SU-DHL-6 (cell line): ENCODE measurements at regions not wholly inside any gene's neighbourhood (a gene's known extent, or its start where the extent isn't known, plus 50 kb on each side); places are given as distances from the start of the nearest gene placed in this dataset.

ENCODE experiments used
- H2AFZ ChIP-seq: fragments of 200-600 bp; sonication (generic); 2 replicates; pipeline ENCODE4 v1.6.1; 2014; ENCODE audit warnings: low read depth, mild to moderate bottlenecking, moderate library complexity, mixed read lengths, antibody characterized with exemption, low read length; ENCODE audit not compliant: severe bottlenecking
- H3F3A ChIP-seq: fragments of 200-600 bp; shearing (Covaris generic); 2 replicates; pipeline ENCODE4 v1.6.0; 2016; ENCODE audit warnings: antibody characterized with exemption, mild to moderate bottlenecking; ENCODE audit not compliant: insufficient read depth
- H3K27ac ChIP-seq: fragments of 200-600 bp; sonication (generic); 2 replicates; pipeline ENCODE4 v1.5.1; 2016; ENCODE audit warnings: low read depth, mild to moderate bottlenecking, low read length, moderate library complexity, mixed read lengths
- H3K27me3 ChIP-seq: fragments of 200-600 bp; sonication (generic), shearing (Covaris generic); 2 replicates; pipeline ENCODE4 v1.6.0; 2014; ENCODE audit warnings: mild to moderate bottlenecking, low read length
- H3K36me3 ChIP-seq: fragments of 200-600 bp; sonication (generic); 2 replicates; pipeline ENCODE4 v1.6.1; 2014; ENCODE audit warnings: mild to moderate bottlenecking, low read length, mixed read lengths
- H3K4me2 ChIP-seq: fragments of 300-600, 200-600 bp; shearing (Covaris generic), sonication (generic); 2 replicates; pipeline ENCODE4 v1.6.0; 2014; ENCODE audit warnings: low read length, low read depth, mild to moderate bottlenecking; ENCODE audit not compliant: poor library complexity, severe bottlenecking
- H3K4me3 ChIP-seq: fragments of 200-600 bp; sonication (generic); 2 replicates; pipeline ENCODE4 v1.5.1; 2014; ENCODE audit warnings: antibody characterized with exemption, low read length, mild to moderate bottlenecking, mixed read lengths; ENCODE audit not compliant: insufficient read depth, poor library complexity, severe bottlenecking
- H3K79me2 ChIP-seq: fragments of 200-600 bp; sonication (generic); 2 replicates; pipeline ENCODE4 v1.6.1; 2014; ENCODE audit warnings: mild to moderate bottlenecking, low read length, moderate library complexity; ENCODE audit not compliant: insufficient read depth
- H3K9ac ChIP-seq: fragments of 200-600 bp; sonication (generic); 2 replicates; pipeline ENCODE4 v1.7.0; 2014; ENCODE audit warnings: mild to moderate bottlenecking, low read length
- H3K9me2 ChIP-seq: fragments of 200-600 bp; sonication (generic); replicated peaks from 2 replicates; pipeline ENCODE4 v1.6.1; 2014; ENCODE audit warnings: low read length; ENCODE audit not compliant: insufficient read depth
- H3K9me3 ChIP-seq: fragments of 200-600 bp; sonication (generic); 2 replicates; pipeline ENCODE4 v1.6.1; 2014; ENCODE audit warnings: low read length, mixed read lengths; ENCODE audit not compliant: insufficient read depth
- H4K20me1 ChIP-seq: fragments of 200-600 bp; sonication (generic); 2 replicates; pipeline ENCODE4 v1.6.1; 2014; ENCODE audit warnings: low read depth, mild to moderate bottlenecking, antibody characterized with exemption, low read length, moderate library complexity, mixed read lengths
- EZH2phosphoT487 ChIP-seq: fragments of 200-600 bp; sonication (generic), shearing (Covaris generic); conservative IDR thresholded peaks from 2 replicates; pipeline ENCODE4 v1.6.1; 2018; ENCODE audit warnings: mild to moderate bottlenecking, antibody characterized with exemption, low read length, moderate library complexity, mixed read lengths
- TF ChIP-seq, protein P1 (sequence below): fragments of 200-600 bp; sonication (generic); IDR thresholded peaks from one replicate; pipeline ENCODE4 v1.5.1; 2017; ENCODE audit warnings: antibody characterized with exemption, mild to moderate bottlenecking, low read length, moderate library complexity; ENCODE audit not compliant: insufficient read depth, poor library complexity, severe bottlenecking

DNA sequence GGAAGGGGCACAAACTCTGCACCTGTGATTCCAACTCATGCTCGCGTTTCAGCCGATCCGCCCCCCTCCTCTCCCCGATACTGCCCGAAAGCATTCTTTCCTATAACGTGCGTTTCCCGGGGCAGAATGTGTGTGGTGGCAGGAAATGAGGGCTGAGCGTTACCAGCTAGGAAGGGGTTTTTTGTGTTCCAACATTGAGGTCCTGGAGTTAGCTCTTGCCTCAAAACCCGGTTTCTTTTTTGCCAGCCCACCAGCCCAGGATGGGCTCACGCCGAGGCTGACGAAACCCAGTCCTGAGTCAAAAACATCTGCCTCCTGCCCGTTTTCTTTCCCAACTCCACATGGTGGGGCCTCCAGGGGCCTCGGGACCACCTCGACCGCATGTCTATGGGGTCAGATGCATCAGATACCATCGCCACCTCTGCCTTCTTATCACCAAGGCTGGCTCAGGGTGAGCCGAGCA is 113.7 kb upstream of the COPS8 start:
- H2AFZ ChIP-seq, result no peak overlapping the region
- H3K9me2 ChIP-seq, result no peaks in the 10 kb centered on the region
- no peak overlapping the region for H3K4me2 ChIP-seq
- H3K79me2 ChIP-seq, result no peaks in the 10 kb centered on the region
- H3K36me3 ChIP-seq, result no peaks in the 10 kb centered on the region
- no peaks in the 10 kb centered on the region for H3K27me3 ChIP-seq
- no peak overlapping the region for H3K27ac ChIP-seq
- TF ChIP-seq EZH2phosphoT487, result no peak
- TF ChIP-seq, protein P1, sequence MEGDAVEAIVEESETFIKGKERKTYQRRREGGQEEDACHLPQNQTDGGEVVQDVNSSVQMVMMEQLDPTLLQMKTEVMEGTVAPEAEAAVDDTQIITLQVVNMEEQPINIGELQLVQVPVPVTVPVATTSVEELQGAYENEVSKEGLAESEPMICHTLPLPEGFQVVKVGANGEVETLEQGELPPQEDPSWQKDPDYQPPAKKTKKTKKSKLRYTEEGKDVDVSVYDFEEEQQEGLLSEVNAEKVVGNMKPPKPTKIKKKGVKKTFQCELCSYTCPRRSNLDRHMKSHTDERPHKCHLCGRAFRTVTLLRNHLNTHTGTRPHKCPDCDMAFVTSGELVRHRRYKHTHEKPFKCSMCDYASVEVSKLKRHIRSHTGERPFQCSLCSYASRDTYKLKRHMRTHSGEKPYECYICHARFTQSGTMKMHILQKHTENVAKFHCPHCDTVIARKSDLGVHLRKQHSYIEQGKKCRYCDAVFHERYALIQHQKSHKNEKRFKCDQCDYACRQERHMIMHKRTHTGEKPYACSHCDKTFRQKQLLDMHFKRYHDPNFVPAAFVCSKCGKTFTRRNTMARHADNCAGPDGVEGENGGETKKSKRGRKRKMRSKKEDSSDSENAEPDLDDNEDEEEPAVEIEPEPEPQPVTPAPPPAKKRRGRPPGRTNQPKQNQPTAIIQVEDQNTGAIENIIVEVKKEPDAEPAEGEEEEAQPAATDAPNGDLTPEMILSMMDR, result no peak
- H4K20me1 ChIP-seq, result no peaks in the 10 kb centered on the region
- no peak overlapping the region for H3K9ac ChIP-seq
- H3K4me3 ChIP-seq, result no peak overlapping the region
- H3F3A ChIP-seq, result no peaks in the 10 kb centered on the region
- no peaks in the 10 kb centered on the region for H3K9me3 ChIP-seq

DNA sequence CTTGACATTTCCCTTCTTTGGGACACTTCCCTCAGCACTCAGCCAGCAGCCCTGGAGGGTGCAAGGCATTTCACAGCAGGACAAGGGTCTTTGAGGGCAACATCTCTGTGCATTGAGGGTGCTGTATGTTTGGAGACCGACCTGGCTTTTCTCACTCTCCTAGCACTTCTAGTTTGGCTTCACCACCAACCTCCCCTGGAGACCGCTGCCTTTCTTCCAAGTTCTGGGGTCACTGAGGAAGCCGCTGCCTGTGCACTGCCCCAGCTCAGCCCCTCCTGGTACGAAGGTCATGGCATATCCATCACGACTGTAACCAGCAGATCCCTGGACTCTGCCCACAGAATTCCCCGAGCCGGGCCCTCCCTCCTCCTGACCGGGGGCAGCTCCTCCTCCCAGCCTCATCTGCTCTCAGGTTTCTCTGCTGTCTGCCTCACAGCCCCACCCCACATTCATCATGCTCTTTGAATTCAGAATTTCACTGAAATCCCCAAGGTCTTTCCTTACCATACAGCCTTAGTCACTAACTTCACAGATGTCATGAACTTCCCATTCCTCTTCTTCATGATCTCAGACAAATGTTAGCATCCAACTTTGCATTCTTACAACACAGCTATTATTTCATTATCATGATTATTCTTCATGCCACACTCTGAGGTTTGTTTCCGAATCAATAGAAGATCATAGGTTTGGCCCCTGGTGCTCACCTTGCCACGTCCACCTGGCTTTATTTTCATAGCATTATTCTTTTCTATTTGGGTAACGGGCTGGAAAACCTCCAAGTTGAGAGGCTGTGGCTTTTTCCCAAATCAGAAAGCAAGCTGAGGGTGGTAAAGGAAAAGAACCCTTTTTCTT is 113.0 kb upstream of the COPS8 start:
- Histone ChIP-seq H4K20me1 (no peaks in the 10 kb centered on the region), H3K27ac (no peak overlapping the region), H3K9me3 (no peaks in the 10 kb centered on the region), H3F3A (no peaks in the 10 kb centered on the region), H3K27me3 (no peaks in the 10 kb centered on the region), H3K4me2 (no peak overlapping the region), H3K9ac (no peak overlapping the region), H3K79me2 (no peaks in the 10 kb centered on the region), H3K36me3 (no peaks in the 10 kb centered on the region), H3K4me3 (no peak overlapping the region), H3K9me2 (no peaks in the 10 kb centered on the region), H2AFZ (no peak overlapping the region)
- TF ChIP-seq EZH2phosphoT487, result no peak
- TF ChIP-seq, protein P1, result no peak

DNA sequence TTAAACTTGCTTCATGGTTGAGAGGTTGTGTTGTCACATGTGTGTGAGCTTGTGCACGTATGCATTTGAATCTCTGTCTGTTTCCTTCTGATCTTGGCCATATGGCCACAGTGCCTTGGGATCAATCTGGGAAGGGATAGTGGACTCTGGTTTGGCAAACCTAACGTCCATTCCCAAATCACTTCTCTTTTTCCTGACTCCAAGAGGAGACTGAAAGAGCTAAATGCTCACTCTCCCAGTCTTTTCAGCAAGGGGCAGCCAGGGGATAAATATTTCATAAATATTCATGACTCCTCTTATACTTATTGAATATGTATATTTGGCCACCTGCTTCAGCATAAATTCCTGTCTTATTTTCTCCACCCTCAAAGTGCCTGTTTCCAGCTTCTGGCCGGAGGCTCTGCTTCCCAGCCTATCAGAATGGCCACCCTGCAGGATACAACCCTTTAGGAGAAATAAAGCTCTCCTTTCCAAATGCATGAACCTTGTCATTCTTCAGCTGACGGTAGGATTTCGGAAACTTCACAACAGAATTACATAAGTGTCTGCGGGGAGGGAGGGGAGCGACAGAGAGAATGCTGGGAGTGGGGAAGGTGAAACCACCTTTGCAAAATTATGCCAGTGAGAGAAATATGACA is 112.2 kb upstream of the COPS8 start:
- no peaks in the 10 kb centered on the region for H3K36me3 ChIP-seq
- no peaks in the 10 kb centered on the region for H3K9me2 ChIP-seq
- no peaks in the 10 kb centered on the region for H3K79me2 ChIP-seq
- no peak overlapping the region for H3K9ac ChIP-seq
- H3K27me3 ChIP-seq, result no peaks in the 10 kb centered on the region
- H3F3A ChIP-seq, result no peaks in the 10 kb centered on the region
- H2AFZ ChIP-seq, result no peak overlapping the region
- no peak for TF ChIP-seq EZH2phosphoT487
- no peaks in the 10 kb centered on the region for H4K20me1 ChIP-seq
- H3K4me3 ChIP-seq, result no peak overlapping the region
- H3K9me3 ChIP-seq, result no peaks in the 10 kb centered on the region
- H3K4me2 ChIP-seq, result no peak overlapping the region
- H3K27ac ChIP-seq, result no peak overlapping the region

DNA sequence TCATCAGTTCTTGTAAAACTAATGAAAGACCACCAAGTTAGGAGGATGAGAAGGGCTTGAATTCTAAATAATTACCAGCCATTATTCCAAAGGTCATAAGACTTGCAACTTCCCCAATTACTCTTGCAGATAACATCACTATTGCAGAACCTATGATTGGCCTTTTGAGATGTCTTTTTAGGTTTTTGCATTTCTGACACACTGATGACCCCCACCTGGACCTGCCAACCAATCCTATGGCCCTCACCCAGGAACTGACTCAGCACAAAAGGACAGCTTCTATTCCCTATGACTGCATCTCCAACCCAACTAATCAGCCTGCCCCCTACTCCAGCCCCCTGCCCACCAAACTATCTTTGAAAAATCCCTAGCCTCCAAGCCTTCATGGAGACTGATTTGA is 111.5 kb upstream of the COPS8 start:
- H3K79me2 ChIP-seq, result no peaks in the 10 kb centered on the region
- no peaks in the 10 kb centered on the region for H3F3A ChIP-seq
- no peaks in the 10 kb centered on the region for H3K9me3 ChIP-seq
- H3K9me2 ChIP-seq, result no peaks in the 10 kb centered on the region
- no peaks in the 10 kb centered on the region for H3K27me3 ChIP-seq
- H3K9ac ChIP-seq, result no peak overlapping the region
- no peaks in the 10 kb centered on the region for H4K20me1 ChIP-seq
- H2AFZ ChIP-seq, result no peak overlapping the region
- H3K4me3 ChIP-seq, result no peak overlapping the region
- H3K4me2 ChIP-seq, result no peak overlapping the region
- no peak for TF ChIP-seq EZH2phosphoT487
- TF ChIP-seq, protein P1, result no peak
- no peaks in the 10 kb centered on the region for H3K36me3 ChIP-seq
- H3K27ac ChIP-seq, result no peak overlapping the region
